Liver (tissue), 8 donors: ENCODE measurements at regions not wholly inside any gene's neighbourhood (a gene's known extent, or its start where the extent isn't known, plus 50 kb on each side); places are given as distances from the start of the nearest gene placed in this dataset.

Source experiments
- DNase-seq: peaks from one replicate; pipeline ENCODE4 v3.0.0-alpha.2; 2017; ENCODE audit warnings: low spot score
- H3K27ac ChIP-seq, 2 donors: one replicate each; pipeline ENCODE4 v1.7.0; 2013; ENCODE audit warnings: inconsistent platforms in 2 of 2, low read length in 2 of 2, control low read depth in 1 of 2, low read depth in 1 of 2, mild to moderate bottlenecking in 1 of 2
- H3K27me3 ChIP-seq, 4 donors: one replicate each; pipeline versions ENCODE4 v1.6.1 to v1.7.0; 2013; ENCODE audit warnings: low read length in 3 of 4, inconsistent platforms in 1 of 4, mild to moderate bottlenecking in 1 of 4, moderate library complexity in 1 of 4; ENCODE audit not compliant: control insufficient read depth in 4 of 4, insufficient read depth in 4 of 4
- H3K36me3 ChIP-seq, 4 donors: one replicate each; pipeline versions ENCODE4 v1.6.1 to v1.7.0; 2013; ENCODE audit warnings: low read length in 3 of 4, mild to moderate bottlenecking in 3 of 4, low read depth in 1 of 4, moderate library complexity in 1 of 4; ENCODE audit not compliant: control insufficient read depth in 4 of 4, insufficient read depth in 3 of 4
- H3K4me1 ChIP-seq, 4 donors: one replicate each; pipeline versions ENCODE4 v1.6.1 to v1.7.0; 2013; ENCODE audit warnings: low read length in 3 of 4, mild to moderate bottlenecking in 3 of 4, moderate library complexity in 1 of 4; ENCODE audit not compliant: control insufficient read depth in 4 of 4, insufficient read depth in 4 of 4
- H3K4me3 ChIP-seq, 3 donors: one replicate each; pipeline versions ENCODE4 v1.6.1 to v1.7.0; 2013; ENCODE audit warnings: low read length in 3 of 3, control low read depth in 1 of 3, low read depth in 1 of 3, mild to moderate bottlenecking in 1 of 3
- H3K9ac ChIP-seq, 2 donors: one replicate each; pipeline ENCODE4 v1.7.0; 2013; ENCODE audit warnings: low read length in 2 of 2, mild to moderate bottlenecking in 2 of 2, moderate library complexity in 2 of 2, control low read depth in 1 of 2, low read depth in 1 of 2
- H3K9me3 ChIP-seq, 4 donors: one replicate each; pipeline versions ENCODE4 v1.6.1 to v1.7.0; 2013; ENCODE audit warnings: low read length in 3 of 4; ENCODE audit not compliant: control insufficient read depth in 4 of 4
- ATF3 ChIP-seq: IDR thresholded peaks from 2 replicates; pipeline ENCODE4 v1.6.1; 2016; ENCODE audit warnings: antibody characterized with exemption
- EGR1 ChIP-seq, 2 donors: IDR thresholded peaks; 2 replicates each; pipeline ENCODE4 v1.6.1; 2016 to 2018; ENCODE audit warnings: antibody characterized with exemption in 2 of 2, low read depth in 2 of 2
- FOXA1 ChIP-seq: IDR thresholded peaks from 2 replicates; pipeline ENCODE4 v1.6.1; 2016; ENCODE audit warnings: antibody characterized with exemption
- FOXA2 ChIP-seq: IDR thresholded peaks from 2 replicates; pipeline ENCODE4 v1.6.1; 2016; ENCODE audit warnings: antibody characterized with exemption
- GABPA ChIP-seq, 2 donors: IDR thresholded peaks in 1 of 2; conservative IDR thresholded peaks in 1 of 2; 2 replicates each; pipeline ENCODE4 v1.6.1; 2016; ENCODE audit warnings: antibody characterized with exemption in 2 of 2, mild to moderate bottlenecking in 1 of 2, moderate library complexity in 1 of 2
- HNF4A ChIP-seq, 2 donors: conservative IDR thresholded peaks; 2 replicates each; pipeline ENCODE4 v1.6.1; 2016; ENCODE audit warnings: antibody characterized with exemption in 2 of 2, mild to moderate bottlenecking in 2 of 2
- HNF4G ChIP-seq: IDR thresholded peaks from 2 replicates; pipeline ENCODE4 v1.6.1; 2016; ENCODE audit warnings: antibody characterized with exemption
- JUND ChIP-seq, 2 donors: IDR thresholded peaks; 2 replicates each; pipeline ENCODE4 v1.6.1; 2016; ENCODE audit warnings: antibody characterized with exemption in 2 of 2
- MAX ChIP-seq: IDR thresholded peaks from 2 replicates; pipeline ENCODE4 v1.6.1; 2016; ENCODE audit warnings: antibody characterized with exemption
- NR2F2 ChIP-seq: IDR thresholded peaks from 2 replicates; pipeline ENCODE4 v1.6.1; 2016; ENCODE audit warnings: antibody characterized with exemption
- RAD21 ChIP-seq, 2 donors: IDR thresholded peaks; 2 replicates each; pipeline ENCODE4 v1.6.1; 2016; ENCODE audit warnings: antibody characterized with exemption in 2 of 2, mild to moderate bottlenecking in 2 of 2
- RXRA ChIP-seq, 2 donors: IDR thresholded peaks; 2 replicates each; pipeline ENCODE4 v1.6.1; 2017 to 2018; ENCODE audit warnings: antibody characterized with exemption in 2 of 2, mild to moderate bottlenecking in 1 of 2
- SP1 ChIP-seq: IDR thresholded peaks from 2 replicates; pipeline ENCODE4 v1.6.1; 2018; ENCODE audit warnings: antibody characterized with exemption, mild to moderate bottlenecking
- TAF1 ChIP-seq: conservative IDR thresholded peaks from 2 replicates; pipeline ENCODE4 v1.6.1; 2016; ENCODE audit warnings: antibody characterized with exemption, mild to moderate bottlenecking
- YY1 ChIP-seq: IDR thresholded peaks from 2 replicates; pipeline ENCODE4 v1.6.1; 2016; ENCODE audit warnings: antibody characterized with exemption, mild to moderate bottlenecking
- ZBTB33 ChIP-seq: IDR thresholded peaks from 2 replicates; pipeline ENCODE4 v1.6.1; 2016; ENCODE audit warnings: antibody characterized with exemption
- WGBS: extraction: QIAGEN DNeasy Blood & Tissue Kit; methylation state at CpG from one replicate; pipeline ENCODE4 v1.1.7; 2013; 5-methylcytosine and 5-hydroxymethylcytosine counted together
- TF ChIP-seq, protein P1 (sequence below): fragments of 150-350 bp; IDR thresholded peaks from 2 replicates; pipeline ENCODE4 v1.5.1; 2017; ENCODE audit warnings: improper control_type of control experiment, low read depth, low read length; ENCODE audit not compliant: missing input control
- TF ChIP-seq, protein P2 (sequence below): IDR thresholded peaks from 2 replicates; pipeline ENCODE4 v1.6.1; 2016; ENCODE audit warnings: antibody characterized with exemption, mild to moderate bottlenecking
- donor health status: healthy.
- donor health status: healthy.
- donor health status: healthy.
- donor health status: healthy.
- donor health status: healthy.

DNA sequence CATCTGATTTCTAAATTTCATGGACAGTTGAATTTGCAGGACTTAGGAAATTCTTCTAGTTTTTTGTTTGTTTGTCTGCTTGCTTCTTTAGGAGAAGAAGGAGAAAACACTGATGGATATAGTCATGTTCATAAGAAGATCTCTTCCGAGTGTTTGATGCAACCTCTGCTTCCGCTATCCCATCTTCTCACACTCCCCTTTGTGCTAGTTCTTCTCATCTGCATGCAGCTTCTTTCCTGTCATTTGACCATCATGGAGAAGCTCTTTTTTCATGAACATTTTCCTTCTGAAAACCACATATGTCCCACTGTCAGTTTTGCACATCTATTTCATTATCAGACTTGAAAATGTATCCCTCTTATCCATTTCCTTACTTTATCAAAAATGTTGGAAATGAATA is 346.9 kb upstream of the PRKCQ start:
- 76% methylated on average over 2 of the region's 2 CpGs for WGBS
- Histone ChIP-seq H3K9ac (no peak overlapping the region), H3K4me3 (no peak overlapping the region), H3K9me3 (no peaks in the 10 kb centered on the region), H3K27me3 (no peaks in the 10 kb centered on the region), H3K36me3 (no peaks in the 10 kb centered on the region), H3K27ac (no peak overlapping the region), H3K4me1 (no peaks in the 10 kb centered on the region)
- TF ChIP-seq, protein P1, sequence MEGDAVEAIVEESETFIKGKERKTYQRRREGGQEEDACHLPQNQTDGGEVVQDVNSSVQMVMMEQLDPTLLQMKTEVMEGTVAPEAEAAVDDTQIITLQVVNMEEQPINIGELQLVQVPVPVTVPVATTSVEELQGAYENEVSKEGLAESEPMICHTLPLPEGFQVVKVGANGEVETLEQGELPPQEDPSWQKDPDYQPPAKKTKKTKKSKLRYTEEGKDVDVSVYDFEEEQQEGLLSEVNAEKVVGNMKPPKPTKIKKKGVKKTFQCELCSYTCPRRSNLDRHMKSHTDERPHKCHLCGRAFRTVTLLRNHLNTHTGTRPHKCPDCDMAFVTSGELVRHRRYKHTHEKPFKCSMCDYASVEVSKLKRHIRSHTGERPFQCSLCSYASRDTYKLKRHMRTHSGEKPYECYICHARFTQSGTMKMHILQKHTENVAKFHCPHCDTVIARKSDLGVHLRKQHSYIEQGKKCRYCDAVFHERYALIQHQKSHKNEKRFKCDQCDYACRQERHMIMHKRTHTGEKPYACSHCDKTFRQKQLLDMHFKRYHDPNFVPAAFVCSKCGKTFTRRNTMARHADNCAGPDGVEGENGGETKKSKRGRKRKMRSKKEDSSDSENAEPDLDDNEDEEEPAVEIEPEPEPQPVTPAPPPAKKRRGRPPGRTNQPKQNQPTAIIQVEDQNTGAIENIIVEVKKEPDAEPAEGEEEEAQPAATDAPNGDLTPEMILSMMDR: no peak
- TF ChIP-seq MAX: no peak
- no peak for TF ChIP-seq JUND (IDR thresholded peaks at IDR 0.05)
- TF ChIP-seq, protein P2, sequence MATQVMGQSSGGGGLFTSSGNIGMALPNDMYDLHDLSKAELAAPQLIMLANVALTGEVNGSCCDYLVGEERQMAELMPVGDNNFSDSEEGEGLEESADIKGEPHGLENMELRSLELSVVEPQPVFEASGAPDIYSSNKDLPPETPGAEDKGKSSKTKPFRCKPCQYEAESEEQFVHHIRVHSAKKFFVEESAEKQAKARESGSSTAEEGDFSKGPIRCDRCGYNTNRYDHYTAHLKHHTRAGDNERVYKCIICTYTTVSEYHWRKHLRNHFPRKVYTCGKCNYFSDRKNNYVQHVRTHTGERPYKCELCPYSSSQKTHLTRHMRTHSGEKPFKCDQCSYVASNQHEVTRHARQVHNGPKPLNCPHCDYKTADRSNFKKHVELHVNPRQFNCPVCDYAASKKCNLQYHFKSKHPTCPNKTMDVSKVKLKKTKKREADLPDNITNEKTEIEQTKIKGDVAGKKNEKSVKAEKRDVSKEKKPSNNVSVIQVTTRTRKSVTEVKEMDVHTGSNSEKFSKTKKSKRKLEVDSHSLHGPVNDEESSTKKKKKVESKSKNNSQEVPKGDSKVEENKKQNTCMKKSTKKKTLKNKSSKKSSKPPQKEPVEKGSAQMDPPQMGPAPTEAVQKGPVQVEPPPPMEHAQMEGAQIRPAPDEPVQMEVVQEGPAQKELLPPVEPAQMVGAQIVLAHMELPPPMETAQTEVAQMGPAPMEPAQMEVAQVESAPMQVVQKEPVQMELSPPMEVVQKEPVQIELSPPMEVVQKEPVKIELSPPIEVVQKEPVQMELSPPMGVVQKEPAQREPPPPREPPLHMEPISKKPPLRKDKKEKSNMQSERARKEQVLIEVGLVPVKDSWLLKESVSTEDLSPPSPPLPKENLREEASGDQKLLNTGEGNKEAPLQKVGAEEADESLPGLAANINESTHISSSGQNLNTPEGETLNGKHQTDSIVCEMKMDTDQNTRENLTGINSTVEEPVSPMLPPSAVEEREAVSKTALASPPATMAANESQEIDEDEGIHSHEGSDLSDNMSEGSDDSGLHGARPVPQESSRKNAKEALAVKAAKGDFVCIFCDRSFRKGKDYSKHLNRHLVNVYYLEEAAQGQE: no peak
- no peak for TF ChIP-seq YY1
- no peak for TF ChIP-seq FOXA2
- no peak for TF ChIP-seq RAD21 (IDR thresholded peaks at IDR 0.05)
- TF ChIP-seq RXRA (IDR thresholded peaks at IDR 0.05): no peak
- TF ChIP-seq GABPA (IDR thresholded peaks at IDR 0.05 in 1 of 2, conservative IDR thresholded peaks at IDR 0.05 in 1 of 2): no peak
- no peak for TF ChIP-seq ATF3
- no peak for TF ChIP-seq NR2F2
- no peak for TF ChIP-seq HNF4G
- no peak for TF ChIP-seq FOXA1
- no peak for TF ChIP-seq SP1
- TF ChIP-seq HNF4A (conservative IDR thresholded peaks at IDR 0.05): no peak
- no peak for TF ChIP-seq EGR1 (IDR thresholded peaks at IDR 0.05; ENCODE audit: low read depth in 2 of 2)
- TF ChIP-seq ZBTB33: no peak
- no peak for TF ChIP-seq TAF1
- DNase-seq: no peak

GRCh38 chr10:6925146-6925545 is 345.1 kb upstream of the PRKCQ start:
- H3K27me3 ChIP-seq: peaks cover 0 to under 1% (median 0%) of the 10 kb centered on the region in 4 donors
- WGBS: 82% methylated on average over 2 of the region's 2 CpGs
- H3K36me3 ChIP-seq: no peaks in the 10 kb centered on the region
- no peaks in the 10 kb centered on the region for H3K4me1 ChIP-seq
- H3K4me3 ChIP-seq: no peak overlapping the region
- H3K27ac ChIP-seq: no peak overlapping the region
- no peaks in the 10 kb centered on the region for H3K9me3 ChIP-seq
- DNase-seq: no peak
- no peak overlapping the region for H3K9ac ChIP-seq
- TF ChIP-seq HNF4G (no peak), MAX (no peak), ATF3 (no peak), EGR1 (IDR thresholded peaks at IDR 0.05; ENCODE audit: low read depth in 2 of 2) (no peak), RXRA (IDR thresholded peaks at IDR 0.05) (no peak), NR2F2 (no peak), YY1 (no peak), FOXA1 (no peak), HNF4A (conservative IDR thresholded peaks at IDR 0.05) (no peak), FOXA2 (no peak), RAD21 (IDR thresholded peaks at IDR 0.05) (no peak), ZBTB33 (no peak), SP1 (no peak), TAF1 (no peak)
- TF ChIP-seq, protein P1: no peak
